IMR-90 (cell line): ENCODE measurements at regions not wholly inside any gene's neighbourhood (a gene's known extent, or its start where the extent isn't known, plus 50 kb on each side); places are given as distances from the start of the nearest gene placed in this dataset.

Experiments
- ATAC-seq: fragments of 200-7000 bp; cut with Tn5 transposase; 2 replicates; pipeline ENCODE4 v1.9.1; 2020; ENCODE audit warnings: low read depth, mild to moderate bottlenecking, moderate library complexity
- BruUV-seq: library from RNA; stranded (reverse); fragments of 400-500 nt; replicated peaks from 2 replicates; lab custom pipeline; 2021; lab: Mats Ljungman, UMichigan
- CTCF ChIA-PET: fragments of 300-600 bp; formaldehyde crosslinking; extraction: SDS; loops from one replicate; lab custom pipeline; 2021; ENCODE audit warnings: antibody characterized with exemption; lab: Yijun Ruan, JAX
- POLR2A ChIA-PET: fragments of 300-600 bp; sonication (Branson Sonifier 250); formaldehyde crosslinking; loops from one replicate; lab custom pipeline; 2022; ENCODE audit warnings: antibody characterized with exemption; ENCODE audit not compliant: unreplicated experiment; lab: Charles Lee
- DNase-seq: peaks from one replicate; pipeline ENCODE4 v3.0.0; 2013
- H2AFZ ChIP-seq: replicated peaks from 2 replicates; pipeline ENCODE3; 2013; ENCODE audit warnings: low read length, mild to moderate bottlenecking; ENCODE audit not compliant: poor library complexity
- H2AK5ac ChIP-seq: 2 replicates; pipeline ENCODE4 v1.6.1; 2013; ENCODE audit warnings: low read depth, low read length, inconsistent platforms
- H2AK9ac ChIP-seq: replicated peaks from 2 replicates; pipeline ENCODE3; 2013; ENCODE audit warnings: mild to moderate bottlenecking, low read depth, low read length, moderate library complexity; ENCODE audit not compliant: poor library complexity
- H2BK120ac ChIP-seq: 2 replicates; pipeline ENCODE4 v1.6.1; 2013; ENCODE audit warnings: low read depth, low read length, inconsistent platforms
- H2BK15ac ChIP-seq: 3 replicates; pipeline ENCODE4 v1.6.1; 2013; ENCODE audit warnings: low read depth, low read length, inconsistent platforms
- H2BK20ac ChIP-seq: 2 replicates; pipeline ENCODE4 v1.6.1; 2013; ENCODE audit warnings: low read depth, mild to moderate bottlenecking, inconsistent platforms, low read length, moderate library complexity
- H2BK5ac ChIP-seq: 2 replicates; pipeline ENCODE4 v1.6.1; 2013; ENCODE audit warnings: mild to moderate bottlenecking, low read depth, low read length, inconsistent platforms; ENCODE audit not compliant: poor library complexity, severe bottlenecking
- H3K14ac ChIP-seq: replicated peaks from 2 replicates; pipeline ENCODE4 v1.6.1; 2013; ENCODE audit warnings: low read depth, low read length, inconsistent platforms
- H3K18ac ChIP-seq: 2 replicates; pipeline ENCODE4 v1.6.1; 2013; ENCODE audit warnings: low read depth, low read length, control low read depth
- H3K23ac ChIP-seq: 2 replicates; pipeline ENCODE4 v1.6.1; 2013; ENCODE audit warnings: low read depth, low read length, inconsistent platforms
- H3K27ac ChIP-seq: 2 replicates; pipeline ENCODE4 v1.5.1; 2013; ENCODE audit warnings: mild to moderate bottlenecking, control low read depth, low read length; ENCODE audit not compliant: insufficient read depth
- H3K27me3 ChIP-seq: 2 replicates; pipeline ENCODE4 v1.6.1; 2013; ENCODE audit warnings: low read length; ENCODE audit not compliant: control insufficient read depth, insufficient read depth
- H3K36me3 ChIP-seq: 2 replicates; pipeline ENCODE4 v1.6.1; 2013; ENCODE audit warnings: low read length, mixed read lengths; ENCODE audit not compliant: control insufficient read depth, insufficient read depth
- H3K4ac ChIP-seq: 2 replicates; pipeline ENCODE4 v1.6.1; 2013; ENCODE audit warnings: low read depth, low read length, inconsistent platforms
- H3K4me1 ChIP-seq: 2 replicates; pipeline ENCODE4 v1.6.1; 2013; ENCODE audit warnings: low read length, mixed read lengths; ENCODE audit not compliant: control insufficient read depth, insufficient read depth
- H3K4me2 ChIP-seq: 2 replicates; pipeline ENCODE4 v1.6.1; 2013; ENCODE audit warnings: low read depth, mild to moderate bottlenecking, control low read depth, low read length, moderate library complexity
- H3K4me3 ChIP-seq: 2 replicates; pipeline ENCODE4 v1.5.1; 2013; ENCODE audit warnings: low read depth, mild to moderate bottlenecking, control low read depth, low read length, moderate library complexity; ENCODE audit not compliant: insufficient read depth
- H3K56ac ChIP-seq: 2 replicates; pipeline ENCODE4 v1.6.1; 2013; ENCODE audit warnings: low read length, inconsistent platforms; ENCODE audit not compliant: insufficient read depth; ENCODE audit errors: extremely low read depth
- H3K79me1 ChIP-seq, 2 experiments: 2 replicates each; pipeline ENCODE4 v1.6.1; 2013; ENCODE audit warnings: low read length in 2 of 2, inconsistent platforms in 1 of 2, low read depth in 1 of 2
- H3K9ac ChIP-seq: 2 replicates; pipeline ENCODE4 v1.6.1; 2013; ENCODE audit warnings: low read depth, low read length, control low read depth
- H3K9me1 ChIP-seq: 2 replicates; pipeline ENCODE4 v1.6.1; 2013; ENCODE audit warnings: low read length, inconsistent platforms; ENCODE audit not compliant: insufficient read depth
- H3K9me3 ChIP-seq: 2 replicates; pipeline ENCODE4 v1.6.1; 2013; ENCODE audit warnings: low read length; ENCODE audit not compliant: control insufficient read depth, insufficient read depth
- H4K20me1 ChIP-seq: 2 replicates; pipeline ENCODE4 v1.6.1; 2013; ENCODE audit warnings: low read length, inconsistent platforms; ENCODE audit not compliant: insufficient read depth
- H4K5ac ChIP-seq: 2 replicates; pipeline ENCODE4 v1.6.1; 2013; ENCODE audit warnings: mild to moderate bottlenecking, low read depth, low read length, control low read depth
- H4K8ac ChIP-seq, 2 experiments: 2 replicates each; pipeline ENCODE4 v1.6.1; 2013; ENCODE audit warnings: low read depth in 2 of 2, low read length in 2 of 2, control low read depth in 1 of 2, inconsistent platforms in 1 of 2
- H4K91ac ChIP-seq: 2 replicates; pipeline ENCODE4 v1.6.1; 2013; ENCODE audit warnings: low read depth, low read length, inconsistent platforms; ENCODE audit not compliant: insufficient read depth
- FOS ChIP-seq: fragments of 150-350 bp; IDR thresholded peaks from 2 replicates; pipeline ENCODE4 v1.6.1; 2016; ENCODE audit warnings: low read depth, low read length
- NFE2L2 ChIP-seq: fragments of 150-350 bp; IDR thresholded peaks from 2 replicates; pipeline ENCODE4 v1.6.1; 2016; ENCODE audit warnings: low read depth, mild to moderate bottlenecking, low read length
- SMC3 ChIP-seq: fragments of 150-350 bp; IDR thresholded peaks from 2 replicates; pipeline ENCODE4 v1.6.1; 2016; ENCODE audit warnings: low read depth, mild to moderate bottlenecking, antibody characterized with exemption, low read length, moderate library complexity
- WGBS, 2 experiments: methylation state at CpG; one replicate each; pipeline versions ENCODE4 v1.1.5 to v1.1.7; 2013; ENCODE audit warnings: missing lambda C conversion rate in 2 of 2; ENCODE audit not compliant: insufficient read length in 1 of 2; ENCODE audit errors: extremely low coverage in 2 of 2; 5-methylcytosine and 5-hydroxymethylcytosine counted together
- dilution Hi-C: fragments of 300-500 bp; cut with HindIII; formaldehyde crosslinking; loops from one replicate; pipeline ENCODE4 v1.14.3; 2018; ENCODE audit warnings: low sequenced_read_pairs; ENCODE audit not compliant: unreplicated experiment
- in situ Hi-C: fragments of 300-500 bp; cut with MboI; formaldehyde crosslinking; loops from 3 replicates; pipeline ENCODE4 v1.14.3; 2019; ENCODE audit warnings: low sequenced_read_pairs, inconsistent platforms, mixed read lengths
- intact Hi-C: fragments of 100-400 bp; cut with micrococcal nuclease; formaldehyde crosslinking; loops from 2 replicates; pipeline ENCODE4 v1.10.0; 2022
- TF ChIP-seq, protein P1 (sequence below): fragments of 150-350 bp; IDR thresholded peaks from 2 replicates; pipeline ENCODE4 v1.6.1; 2017; ENCODE audit warnings: mild to moderate bottlenecking, antibody characterized with exemption, low read length, low read depth
- TF ChIP-seq, protein P2 (sequence below): fragments of 150-350 bp; IDR thresholded peaks from 2 replicates; pipeline ENCODE4 v1.6.1; 2016; ENCODE audit warnings: low read depth, mild to moderate bottlenecking, low read length, moderate library complexity, borderline replicate concordance
- TF ChIP-seq, protein P3 (sequence below): conservative IDR thresholded peaks from 2 replicates; pipeline ENCODE4 v1.5.1; 2012; ENCODE audit warnings: mild to moderate bottlenecking, low read depth, low read length, improper control_type of control experiment

DNA sequence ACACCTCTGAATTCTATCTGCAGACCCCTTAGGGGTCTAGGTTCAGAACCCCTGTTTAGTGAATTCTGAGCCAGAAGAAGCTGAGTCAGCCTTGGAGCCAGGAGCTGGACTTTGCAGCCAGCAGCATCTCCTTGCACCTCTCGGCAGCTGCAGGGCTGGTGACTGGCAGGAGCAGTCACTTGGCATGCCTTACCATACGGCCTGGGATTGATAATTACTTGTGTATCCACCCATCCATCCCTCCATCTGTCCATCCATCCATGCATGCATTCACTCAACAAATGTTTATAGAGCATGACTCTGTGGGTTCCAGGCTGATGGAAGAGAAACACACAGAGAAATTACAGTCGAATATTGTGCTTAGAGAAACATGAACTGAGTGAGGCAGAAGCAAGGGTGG is 67.5 kb upstream of the PRIMA1 start:
- ATAC-seq, result no peak

More for the DNA sequence above, 67.5 kb upstream of the PRIMA1 start:
- Histone ChIP-seq H2BK20ac (no peak overlapping the region), H4K20me1 (no peaks in the 10 kb centered on the region), H3K79me1 (no peaks in the 10 kb centered on the region), H3K27me3 (no peaks in the 10 kb centered on the region; the same call in 1 of the 2 replicates), H3K4ac (no peak overlapping the region), H2BK15ac (no peak overlapping the region), H4K91ac (no peak overlapping the region), H2AK5ac (no peak overlapping the region), H3K9me3 (no peaks in the 10 kb centered on the region), H3K18ac (no peak overlapping the region), H2BK120ac (no peak overlapping the region), H3K27ac (no peak overlapping the region), H3K4me1 (no peaks in the 10 kb centered on the region), H2AFZ (no peak overlapping the region), H2AK9ac (no peak overlapping the region), H2BK5ac (no peak overlapping the region), H4K8ac (no peak overlapping the region), H3K56ac (no peak overlapping the region), H3K14ac (no peak overlapping the region), H4K5ac (no peak overlapping the region), H3K9me1 (no peaks in the 10 kb centered on the region), H3K4me3 (no peak overlapping the region), H3K9ac (no peak overlapping the region), H3K23ac (no peak overlapping the region), H3K4me2 (no peak overlapping the region), H3K36me3 (no peaks in the 10 kb centered on the region)
- dilution Hi-C loops (no loop called here), intact Hi-C loops (no loop called here), in situ Hi-C loops (no loop called here)
- BruUV-seq, result no TSS peak
- no peak for DNase-seq
- TF ChIP-seq, protein P1, sequence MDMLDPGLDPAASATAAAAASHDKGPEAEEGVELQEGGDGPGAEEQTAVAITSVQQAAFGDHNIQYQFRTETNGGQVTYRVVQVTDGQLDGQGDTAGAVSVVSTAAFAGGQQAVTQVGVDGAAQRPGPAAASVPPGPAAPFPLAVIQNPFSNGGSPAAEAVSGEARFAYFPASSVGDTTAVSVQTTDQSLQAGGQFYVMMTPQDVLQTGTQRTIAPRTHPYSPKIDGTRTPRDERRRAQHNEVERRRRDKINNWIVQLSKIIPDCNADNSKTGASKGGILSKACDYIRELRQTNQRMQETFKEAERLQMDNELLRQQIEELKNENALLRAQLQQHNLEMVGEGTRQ, result no peak
- TF ChIP-seq, protein P2, sequence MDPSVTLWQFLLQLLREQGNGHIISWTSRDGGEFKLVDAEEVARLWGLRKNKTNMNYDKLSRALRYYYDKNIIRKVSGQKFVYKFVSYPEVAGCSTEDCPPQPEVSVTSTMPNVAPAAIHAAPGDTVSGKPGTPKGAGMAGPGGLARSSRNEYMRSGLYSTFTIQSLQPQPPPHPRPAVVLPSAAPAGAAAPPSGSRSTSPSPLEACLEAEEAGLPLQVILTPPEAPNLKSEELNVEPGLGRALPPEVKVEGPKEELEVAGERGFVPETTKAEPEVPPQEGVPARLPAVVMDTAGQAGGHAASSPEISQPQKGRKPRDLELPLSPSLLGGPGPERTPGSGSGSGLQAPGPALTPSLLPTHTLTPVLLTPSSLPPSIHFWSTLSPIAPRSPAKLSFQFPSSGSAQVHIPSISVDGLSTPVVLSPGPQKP, result no peak
- no peak for TF ChIP-seq SMC3
- no peak for TF ChIP-seq NFE2L2
- TF ChIP-seq, protein P3, sequence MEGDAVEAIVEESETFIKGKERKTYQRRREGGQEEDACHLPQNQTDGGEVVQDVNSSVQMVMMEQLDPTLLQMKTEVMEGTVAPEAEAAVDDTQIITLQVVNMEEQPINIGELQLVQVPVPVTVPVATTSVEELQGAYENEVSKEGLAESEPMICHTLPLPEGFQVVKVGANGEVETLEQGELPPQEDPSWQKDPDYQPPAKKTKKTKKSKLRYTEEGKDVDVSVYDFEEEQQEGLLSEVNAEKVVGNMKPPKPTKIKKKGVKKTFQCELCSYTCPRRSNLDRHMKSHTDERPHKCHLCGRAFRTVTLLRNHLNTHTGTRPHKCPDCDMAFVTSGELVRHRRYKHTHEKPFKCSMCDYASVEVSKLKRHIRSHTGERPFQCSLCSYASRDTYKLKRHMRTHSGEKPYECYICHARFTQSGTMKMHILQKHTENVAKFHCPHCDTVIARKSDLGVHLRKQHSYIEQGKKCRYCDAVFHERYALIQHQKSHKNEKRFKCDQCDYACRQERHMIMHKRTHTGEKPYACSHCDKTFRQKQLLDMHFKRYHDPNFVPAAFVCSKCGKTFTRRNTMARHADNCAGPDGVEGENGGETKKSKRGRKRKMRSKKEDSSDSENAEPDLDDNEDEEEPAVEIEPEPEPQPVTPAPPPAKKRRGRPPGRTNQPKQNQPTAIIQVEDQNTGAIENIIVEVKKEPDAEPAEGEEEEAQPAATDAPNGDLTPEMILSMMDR, result no peak
- no peak for TF ChIP-seq FOS
- WGBS, 2 experiments, result no CpG with 5 or more reads among the region's 3 CpGs
- ChIA-PET POLR2A (no interaction called here), CTCF (no interaction called here)
